DMS53 treated with DMSO at 0.1 percent for 48 hours (cell line): ENCODE measurements at regions not wholly inside any gene's neighbourhood (a gene's known extent, or its start where the extent isn't known, plus 50 kb on each side); places are given as distances from the start of the nearest gene placed in this dataset.
"Not testable (repeated sequence)": the region's sequence is repeated elsewhere in the genome, so short reads cannot be mapped to it uniquely, and the experiment has no call there.

ENCODE experiments used
- DNase-seq: peaks from one replicate; lab custom pipeline; 2025; ENCODE audit not compliant: unreplicated experiment; lab: John Stamatoyannopoulos, UW

- DNase-seq, result no peak
Measured at GRCh38 chr2:83331810-83332209, 1127.3 kb downstream of the SUCLG1 start.

GRCh38 chr2:83323038-83323437 is 1136.0 kb downstream of the SUCLG1 start:
- DNase-seq, result no peak

GRCh38 chr2:83320053-83320452 is 1139.0 kb downstream of the SUCLG1 start:
- no peak for DNase-seq

- DNase-seq, result no peak
Measured at GRCh38 chr2:83305758-83306378, 1153.2 kb downstream of the SUCLG1 start.

- no peak for DNase-seq
Measured at GRCh38 chr2:83291083-83291482, 1168.0 kb downstream of the SUCLG1 start.

- DNase-seq, result no peak
Measured at GRCh38 chr2:83282841-83283240, 1176.2 kb downstream of the SUCLG1 start.

- no peak for DNase-seq
Measured at GRCh38 chr2:83282043-83282795, 1176.9 kb downstream of the SUCLG1 start.

GRCh38 chr2:83280391-83280790 is 1178.7 kb downstream of the SUCLG1 start:
- DNase-seq, result no peak

GRCh38 chr2:83273322-83273721 is 1185.8 kb downstream of the SUCLG1 start:
- no peak for DNase-seq

GRCh38 chr2:83261591-83262136 is 1197.4 kb downstream of the SUCLG1 start:
- no peak for DNase-seq

GRCh38 chr2:83253848-83254247 is 1205.2 kb downstream of the SUCLG1 start:
- DNase-seq, result no peak

- no peak for DNase-seq
Measured at GRCh38 chr2:83251321-83251872, 1207.7 kb downstream of the SUCLG1 start.

- DNase-seq, result not testable (repeated sequence)
Measured at GRCh38 chr2:83245806-83246537, 1213.1 kb downstream of the SUCLG1 start.

- DNase-seq, result no peak
Measured at GRCh38 chr2:83240611-83241010, 1218.5 kb downstream of the SUCLG1 start.

GRCh38 chr2:83238111-83238510 is 1221.0 kb downstream of the SUCLG1 start:
- DNase-seq, result no peak

GRCh38 chr2:83234246-83234645 is 1224.8 kb downstream of the SUCLG1 start:
- DNase-seq, result no peak

GRCh38 chr2:83233781-83234180 is 1225.3 kb downstream of the SUCLG1 start:
- DNase-seq, result no peak

GRCh38 chr2:83233326-83233725 is 1225.8 kb downstream of the SUCLG1 start:
- no peak for DNase-seq

- no peak for DNase-seq
Measured at GRCh38 chr2:83229443-83229842, 1229.6 kb downstream of the SUCLG1 start.

- DNase-seq, result no peak
Measured at GRCh38 chr2:83224591-83225200, 1234.4 kb downstream of the SUCLG1 start.

- DNase-seq, result no peak
Measured at GRCh38 chr2:83221258-83221657, 1237.8 kb downstream of the SUCLG1 start.
